Right forelimb (tissue), 1 donor: ENCODE measurements at regions not wholly inside any gene's neighbourhood (a gene's known extent, or its start where the extent isn't known, plus 50 kb on each side); places are given as distances from the start of the nearest gene placed in this dataset.

ENCODE experiments used
- DNase-seq: peaks from one replicate; pipeline ENCODE4 v3.0.0-alpha.2; 2018

GRCh38 chrX:147710301-147710700 lies 201.4 kb upstream of the FMR1 start:
- DNase-seq = no peak

- no peak for DNase-seq
Measured at GRCh38 chrX:147733369-147733768, 178.3 kb upstream of the FMR1 start.

GRCh38 chrX:147735364-147735763 lies 176.4 kb upstream of the FMR1 start:
- DNase-seq = no peak

- DNase-seq = no peak
Measured at GRCh38 chrX:147736045-147736444, 175.7 kb upstream of the FMR1 start.

GRCh38 chrX:147737690-147738089 lies 174.0 kb upstream of the FMR1 start:
- DNase-seq = no peak

GRCh38 chrX:147738265-147738664 lies 173.5 kb upstream of the FMR1 start:
- no peak for DNase-seq

GRCh38 chrX:147739196-147739595 lies 172.5 kb upstream of the FMR1 start:
- DNase-seq = no peak

- DNase-seq = no peak
Measured at GRCh38 chrX:147741776-147742175, 169.9 kb upstream of the FMR1 start.

GRCh38 chrX:147749308-147749707 lies 162.4 kb upstream of the FMR1 start:
- no peak for DNase-seq

GRCh38 chrX:147757750-147758149 lies 154.0 kb upstream of the FMR1 start:
- DNase-seq = no peak

- DNase-seq = no peak
Measured at GRCh38 chrX:147763131-147763530, 148.6 kb upstream of the FMR1 start.

- no peak for DNase-seq
Measured at GRCh38 chrX:147764868-147765267, 146.9 kb upstream of the FMR1 start.

GRCh38 chrX:147770858-147771257 lies 140.9 kb upstream of the FMR1 start:
- DNase-seq = no peak

GRCh38 chrX:147776988-147777387 lies 134.7 kb upstream of the FMR1 start:
- no peak for DNase-seq

- DNase-seq = no peak
Measured at GRCh38 chrX:147779173-147779572, 132.5 kb upstream of the FMR1 start.

GRCh38 chrX:147781844-147782243 lies 129.9 kb upstream of the FMR1 start:
- DNase-seq = no peak

- peak; percentile 41 for DNase-seq
Measured at GRCh38 chrX:147788641-147789350, 122.9 kb upstream of the FMR1 start.

- no peak for DNase-seq
Measured at GRCh38 chrX:147800663-147801062, 111.1 kb upstream of the FMR1 start.

- DNase-seq = no peak
Measured at GRCh38 chrX:147803948-147804347, 107.8 kb upstream of the FMR1 start.

GRCh38 chrX:147811803-147812202 lies 99.9 kb upstream of the FMR1 start:
- no peak for DNase-seq

GRCh38 chrX:147827070-147827469 lies 84.6 kb upstream of the FMR1 start:
- DNase-seq = no peak

GRCh38 chrX:147828719-147829118 lies 83.0 kb upstream of the FMR1 start:
- DNase-seq = no peak

- no peak for DNase-seq
Measured at GRCh38 chrX:147832707-147833348, 78.9 kb upstream of the FMR1 start.

GRCh38 chrX:147838465-147839131 lies 73.1 kb upstream of the FMR1 start:
- no peak for DNase-seq
